Keratinocyte (primary cell): ENCODE measurements at regions not wholly inside any gene's neighbourhood (a gene's known extent, or its start where the extent isn't known, plus 50 kb on each side); places are given as distances from the start of the nearest gene placed in this dataset.

ENCODE experiments used
- EZH2 ChIP-seq: IDR thresholded peaks from one replicate; pipeline ENCODE4 v1.6.1; 2012; ENCODE audit warnings: inconsistent platforms, mild to moderate bottlenecking, low read length, moderate library complexity
- TF ChIP-seq, protein P1 (sequence below), 3 experiments: IDR thresholded peaks in 1 of 3; conservative IDR thresholded peaks in 1 of 3; optimal IDR thresholded peaks in 1 of 3; 2 replicates in 2 of 3; 3 replicates in 1 of 3; pipeline versions ENCODE3 to v1.5.1; 2011; ENCODE audit warnings: low read length in 3 of 3, mild to moderate bottlenecking in 3 of 3, moderate library complexity in 2 of 3, control low read depth in 1 of 3, inconsistent platforms in 1 of 3; ENCODE audit not compliant: insufficient read depth in 2 of 3; ENCODE audit errors: extremely low read depth in 1 of 3

DNA sequence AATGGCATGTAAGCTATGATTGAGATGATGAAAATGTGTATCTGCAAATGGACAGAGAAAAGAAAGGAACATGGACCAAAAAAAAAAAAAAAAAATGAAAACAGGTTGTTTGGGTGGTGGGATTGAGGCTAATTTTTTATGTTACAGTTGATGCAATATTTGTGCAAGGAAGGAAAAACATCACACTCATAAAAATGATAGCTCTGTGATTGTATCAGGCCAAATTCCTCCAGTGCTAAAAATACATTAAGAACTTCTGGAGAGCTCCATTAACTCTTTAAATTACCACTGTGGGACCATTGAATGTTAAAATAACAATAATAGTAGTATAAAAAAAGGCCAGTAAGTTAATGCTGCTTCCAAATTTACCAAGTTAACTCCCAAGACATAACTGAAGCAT is 79.5 kb upstream of the MSX2 start:
- TF ChIP-seq, protein P1, sequence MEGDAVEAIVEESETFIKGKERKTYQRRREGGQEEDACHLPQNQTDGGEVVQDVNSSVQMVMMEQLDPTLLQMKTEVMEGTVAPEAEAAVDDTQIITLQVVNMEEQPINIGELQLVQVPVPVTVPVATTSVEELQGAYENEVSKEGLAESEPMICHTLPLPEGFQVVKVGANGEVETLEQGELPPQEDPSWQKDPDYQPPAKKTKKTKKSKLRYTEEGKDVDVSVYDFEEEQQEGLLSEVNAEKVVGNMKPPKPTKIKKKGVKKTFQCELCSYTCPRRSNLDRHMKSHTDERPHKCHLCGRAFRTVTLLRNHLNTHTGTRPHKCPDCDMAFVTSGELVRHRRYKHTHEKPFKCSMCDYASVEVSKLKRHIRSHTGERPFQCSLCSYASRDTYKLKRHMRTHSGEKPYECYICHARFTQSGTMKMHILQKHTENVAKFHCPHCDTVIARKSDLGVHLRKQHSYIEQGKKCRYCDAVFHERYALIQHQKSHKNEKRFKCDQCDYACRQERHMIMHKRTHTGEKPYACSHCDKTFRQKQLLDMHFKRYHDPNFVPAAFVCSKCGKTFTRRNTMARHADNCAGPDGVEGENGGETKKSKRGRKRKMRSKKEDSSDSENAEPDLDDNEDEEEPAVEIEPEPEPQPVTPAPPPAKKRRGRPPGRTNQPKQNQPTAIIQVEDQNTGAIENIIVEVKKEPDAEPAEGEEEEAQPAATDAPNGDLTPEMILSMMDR (optimal IDR thresholded peaks at IDR 0.05 in 1 of 3, IDR thresholded peaks at IDR 0.05 in 1 of 3, conservative IDR thresholded peaks at IDR 0.05 in 1 of 3; ENCODE audit: extremely low read depth in 1 of 3, insufficient read depth in 2 of 3, low read length in 3 of 3): no peak
- TF ChIP-seq EZH2: no peak
